Spinal cord (tissue), 9 donors: ENCODE measurements at regions not wholly inside any gene's neighbourhood (a gene's known extent, or its start where the extent isn't known, plus 50 kb on each side); places are given as distances from the start of the nearest gene placed in this dataset.
"Not testable (repeated sequence)": the region's sequence is repeated elsewhere in the genome, so short reads cannot be mapped to it uniquely, and the experiment has no call there.

ENCODE experiments used
- DNase-seq, 6 donors: peaks; one replicate each; pipeline versions ENCODE4 v3.0.0 to v3.0.0-alpha.2; 2013 to 2015; ENCODE audit warnings: low spot score in 6 of 6, low read depth in 4 of 6
- H3K27ac ChIP-seq: one replicate; pipeline ENCODE4 v1.5.1; 2013; ENCODE audit warnings: low read depth, low read length, control low read depth
- H3K27me3 ChIP-seq: one replicate; pipeline ENCODE4 v1.6.1; 2013; ENCODE audit warnings: low read length; ENCODE audit not compliant: control insufficient read depth, insufficient read depth
- H3K36me3 ChIP-seq: one replicate; pipeline ENCODE4 v1.6.1; 2013; ENCODE audit warnings: low read length; ENCODE audit not compliant: control insufficient read depth, insufficient read depth
- H3K4me1 ChIP-seq: one replicate; pipeline ENCODE4 v1.6.1; 2013; ENCODE audit warnings: low read length; ENCODE audit not compliant: control insufficient read depth, insufficient read depth
- H3K4me3 ChIP-seq: one replicate; pipeline ENCODE4 v1.5.1; 2013; ENCODE audit warnings: low read depth, low read length, control low read depth
- H3K9me3 ChIP-seq: one replicate; pipeline ENCODE4 v1.6.1; 2013; ENCODE audit warnings: low read length; ENCODE audit not compliant: control insufficient read depth, insufficient read depth
- WGBS: methylation state at CpG from one replicate; pipeline ENCODE4 v1.1.5; 2013; ENCODE audit warnings: missing lambda C conversion rate; ENCODE audit not compliant: insufficient coverage; 5-methylcytosine and 5-hydroxymethylcytosine counted together
- donor health status: healthy.

DNA sequence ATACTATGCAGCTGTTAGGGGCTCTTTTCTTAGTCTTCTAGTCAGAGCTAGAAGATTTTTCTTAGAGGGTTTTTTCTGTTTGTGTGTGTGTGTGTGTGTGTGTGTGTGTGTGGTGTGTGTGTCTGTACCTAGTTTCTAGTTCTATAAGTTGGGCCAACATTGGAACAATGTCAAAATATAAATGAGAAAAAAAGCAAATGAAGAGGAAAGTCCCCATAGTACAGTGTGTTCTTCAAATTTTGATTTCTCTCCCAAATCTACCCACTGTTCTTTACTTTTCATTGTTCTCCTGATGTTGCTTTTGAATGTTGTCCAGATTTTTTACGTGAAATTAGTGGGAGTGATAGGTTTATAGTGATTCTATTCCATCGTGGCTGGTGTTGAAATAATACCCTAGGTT is 2153.4 kb upstream of the RAG2 start:
- H3K36me3 ChIP-seq: no peaks in the 10 kb centered on the region
- no peaks in the 10 kb centered on the region for H3K9me3 ChIP-seq
- H3K4me1 ChIP-seq: no peaks in the 10 kb centered on the region
- no peak for DNase-seq
- H3K27ac ChIP-seq: no peak overlapping the region
- H3K27me3 ChIP-seq: no peaks in the 10 kb centered on the region
- no CpG with 5 or more reads among the region's 2 CpGs for WGBS
- H3K4me3 ChIP-seq: no peak overlapping the region

DNA sequence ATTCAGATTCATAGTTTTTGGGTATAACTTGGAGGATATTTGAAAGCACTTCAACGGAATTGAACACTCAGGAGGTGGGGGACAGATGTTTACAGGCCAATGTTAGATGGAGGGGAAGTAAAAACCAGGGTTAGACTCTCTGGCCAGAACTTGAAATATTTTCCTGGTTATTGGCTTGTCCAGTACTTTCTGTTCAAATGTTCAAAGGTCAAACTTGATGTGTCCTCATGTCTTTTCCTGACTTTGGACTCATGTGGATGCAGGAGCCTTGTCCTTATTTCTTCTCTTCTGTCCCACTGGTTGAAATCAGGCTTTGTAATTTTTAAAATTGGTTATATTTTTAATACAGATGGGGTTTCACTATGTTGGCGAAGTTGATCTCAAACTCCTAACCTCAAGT is 2148.5 kb upstream of the RAG2 start:
- H3K4me1 ChIP-seq, H3K27ac ChIP-seq, H3K9me3 ChIP-seq, H3K36me3 ChIP-seq, H3K27me3 ChIP-seq, DNase-seq, H3K4me3 ChIP-seq: not testable (repeated sequence)
- no CpG with 5 or more reads among the region's 2 CpGs for WGBS

DNA sequence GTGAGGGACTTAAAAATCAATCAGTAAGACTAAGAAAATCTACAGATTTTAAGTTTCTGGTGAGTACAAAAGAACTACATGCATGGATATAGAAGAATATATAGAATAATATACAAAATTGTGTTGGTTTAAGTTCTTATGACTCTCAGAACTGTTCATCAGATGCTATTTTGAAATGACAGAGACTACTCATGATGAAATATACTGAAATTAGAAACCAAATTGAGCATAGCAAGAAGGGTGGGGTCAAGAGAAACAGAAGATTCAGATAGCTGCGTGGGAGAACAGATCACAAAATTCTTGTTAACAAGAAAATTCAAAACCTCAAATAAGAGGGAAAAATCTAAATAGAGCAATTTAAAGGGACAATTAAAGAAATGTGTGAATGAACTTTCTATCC is 2125.3 kb upstream of the RAG2 start:
- H3K4me1 ChIP-seq: no peaks in the 10 kb centered on the region
- H3K36me3 ChIP-seq: no peaks in the 10 kb centered on the region
- H3K9me3 ChIP-seq: no peaks in the 10 kb centered on the region
- no peak for DNase-seq
- H3K27ac ChIP-seq: no peak overlapping the region
- no CpG with 5 or more reads among the region's 1 CpG for WGBS
- H3K4me3 ChIP-seq: no peak overlapping the region
- no peaks in the 10 kb centered on the region for H3K27me3 ChIP-seq

- H3K27me3 ChIP-seq: no peaks in the 10 kb centered on the region
- peak in 1 of 6 donors; percentile 82 for DNase-seq
- H3K4me3 ChIP-seq: no peak overlapping the region
Observed at GRCh38 chr11:38721586-38722315, 2123.7 kb upstream of the RAG2 start.

DNA sequence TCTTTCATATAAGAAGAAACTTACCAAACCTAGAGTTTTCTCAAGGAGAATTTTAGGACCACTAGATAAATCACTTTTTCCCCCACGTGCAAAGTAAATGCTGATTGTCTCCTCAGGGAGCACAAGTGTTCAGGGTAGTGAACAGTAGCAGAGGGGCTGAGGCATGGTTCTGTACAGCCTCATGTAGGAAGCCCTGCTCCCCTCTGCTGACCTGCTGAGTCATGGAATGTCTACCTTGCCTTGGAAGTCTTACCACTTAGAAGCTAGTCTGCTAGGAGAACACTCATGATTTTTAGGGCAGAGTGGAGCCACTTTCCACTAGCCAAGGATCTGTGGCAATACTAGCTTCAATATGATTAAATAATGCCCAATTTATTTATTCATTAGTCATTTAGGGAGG is 2120.6 kb upstream of the RAG2 start:
- no CpG with 5 or more reads among the region's 1 CpG for WGBS
- H3K4me3 ChIP-seq: no peak overlapping the region
- H3K27ac ChIP-seq: no peak overlapping the region
- no peaks in the 10 kb centered on the region for H3K36me3 ChIP-seq
- no peaks in the 10 kb centered on the region for H3K9me3 ChIP-seq
- no peaks in the 10 kb centered on the region for H3K4me1 ChIP-seq
- no peak for DNase-seq
- no peaks in the 10 kb centered on the region for H3K27me3 ChIP-seq

More at GRCh38 chr11:38721586-38722315, 2123.7 kb upstream of the RAG2 start:
- no peaks in the 10 kb centered on the region for H3K9me3 ChIP-seq
- 100% methylated on average over 1 of the region's 1 CpG for WGBS
- H3K27ac ChIP-seq: no peak overlapping the region
- H3K4me1 ChIP-seq: no peaks in the 10 kb centered on the region
- H3K36me3 ChIP-seq: no peaks in the 10 kb centered on the region

GRCh38 chr11:38718049-38718448 is 2120.0 kb upstream of the RAG2 start:
- Histone ChIP-seq H3K27ac (no peak overlapping the region), H3K4me1 (no peaks in the 10 kb centered on the region), H3K27me3 (no peaks in the 10 kb centered on the region), H3K4me3 (no peak overlapping the region), H3K36me3 (no peaks in the 10 kb centered on the region), H3K9me3 (no peaks in the 10 kb centered on the region)
- no peak for DNase-seq
- 48% methylated on average over 2 of the region's 2 CpGs for WGBS

GRCh38 chr11:38711110-38711509 is 2113.1 kb upstream of the RAG2 start:
- H3K36me3 ChIP-seq: no peaks in the 10 kb centered on the region
- no peak for DNase-seq
- no peak overlapping the region for H3K4me3 ChIP-seq
- H3K4me1 ChIP-seq: no peaks in the 10 kb centered on the region
- H3K27ac ChIP-seq: no peak overlapping the region
- no peaks in the 10 kb centered on the region for H3K27me3 ChIP-seq
- no peaks in the 10 kb centered on the region for H3K9me3 ChIP-seq

GRCh38 chr11:38710262-38710661 is 2112.2 kb upstream of the RAG2 start:
- no peak for DNase-seq
- Histone ChIP-seq H3K27ac (no peak overlapping the region), H3K4me3 (no peak overlapping the region), H3K36me3 (no peaks in the 10 kb centered on the region), H3K9me3 (no peaks in the 10 kb centered on the region), H3K27me3 (no peaks in the 10 kb centered on the region), H3K4me1 (no peaks in the 10 kb centered on the region)
- WGBS: 100% methylated on average over 1 of the region's 5 CpGs

DNA sequence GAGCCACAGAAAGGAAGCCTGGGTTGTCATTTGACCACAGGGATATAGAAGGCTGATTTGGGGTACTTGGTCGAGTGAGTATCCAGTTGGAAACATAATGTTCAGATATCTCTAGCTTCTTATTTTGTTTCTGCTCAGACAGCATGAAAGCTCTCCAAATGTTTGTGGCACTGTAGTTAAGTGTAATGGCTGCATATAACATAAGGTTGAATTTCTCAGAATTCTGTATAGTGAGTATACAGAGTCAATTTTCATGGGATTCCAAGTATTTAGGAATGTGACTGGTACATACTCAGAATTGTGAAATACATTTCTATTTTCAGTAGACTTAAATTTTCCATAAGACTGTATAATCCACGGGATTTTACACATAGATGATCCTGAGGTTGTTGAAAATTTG is 2102.1 kb upstream of the RAG2 start:
- no CpG with 5 or more reads among the region's 2 CpGs for WGBS
- Histone ChIP-seq H3K27ac (no peak overlapping the region), H3K4me1 (no peaks in the 10 kb centered on the region), H3K9me3 (no peaks in the 10 kb centered on the region), H3K27me3 (no peaks in the 10 kb centered on the region), H3K36me3 (no peaks in the 10 kb centered on the region), H3K4me3 (no peak overlapping the region)
- DNase-seq: peak in 1 of 6 donors; percentile 58

GRCh38 chr11:38693306-38693705 is 2095.3 kb upstream of the RAG2 start:
- no peaks in the 10 kb centered on the region for H3K36me3 ChIP-seq
- no peak for DNase-seq
- no peak overlapping the region for H3K27ac ChIP-seq
- H3K9me3 ChIP-seq: no peaks in the 10 kb centered on the region
- WGBS: 100% methylated on average over 1 of the region's 1 CpG
- no peak overlapping the region for H3K4me3 ChIP-seq
- H3K27me3 ChIP-seq: no peaks in the 10 kb centered on the region
- no peaks in the 10 kb centered on the region for H3K4me1 ChIP-seq
